M059J (cell line): ENCODE measurements at regions not wholly inside any gene's neighbourhood (a gene's known extent, or its start where the extent isn't known, plus 50 kb on each side); places are given as distances from the start of the nearest gene placed in this dataset.

ENCODE experiments used
- DNase-seq: peaks from one replicate; pipeline ENCODE4 v3.0.0-alpha.2; 2012; ENCODE audit warnings: low read depth

DNA sequence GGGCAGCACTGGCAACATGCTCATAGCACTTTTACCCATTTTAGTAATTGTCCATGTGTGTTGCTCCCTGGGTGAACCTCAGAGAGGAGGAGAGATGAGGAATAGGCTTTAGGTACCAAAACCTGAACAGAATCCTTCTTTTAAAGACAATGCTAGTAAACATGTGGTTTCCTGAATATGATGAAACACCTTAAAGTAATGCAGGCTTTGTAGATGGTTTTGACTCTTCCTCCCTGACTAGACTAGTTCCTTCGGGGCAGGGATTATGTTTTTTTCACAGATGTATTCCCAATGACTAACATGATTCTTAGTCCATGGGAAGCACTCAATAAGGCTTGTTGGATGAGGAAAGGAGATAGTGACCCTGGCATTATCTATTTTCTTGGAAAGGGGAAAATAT is 367.6 kb upstream of the JAG1 start:
- DNase-seq: peak; percentile 89

DNA sequence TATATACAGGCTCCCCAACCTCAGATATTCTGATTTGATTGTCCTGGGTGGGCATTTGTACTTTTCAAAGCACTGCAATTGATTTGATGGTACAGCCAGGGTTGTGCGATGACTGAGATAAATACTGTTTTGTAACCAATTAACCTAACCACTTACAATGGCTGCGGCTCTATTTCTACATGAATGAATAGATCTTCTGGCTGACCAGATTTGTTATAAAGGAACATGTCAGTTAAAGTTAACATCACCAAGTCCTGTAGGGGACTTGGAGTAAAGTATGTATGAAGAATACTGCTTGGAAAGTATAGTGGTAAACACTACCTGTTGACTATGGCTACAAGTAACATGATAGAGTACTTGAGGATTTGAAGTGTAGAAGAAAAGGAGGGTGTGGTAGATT is 369.2 kb upstream of the JAG1 start:
- DNase-seq: no peak

DNA sequence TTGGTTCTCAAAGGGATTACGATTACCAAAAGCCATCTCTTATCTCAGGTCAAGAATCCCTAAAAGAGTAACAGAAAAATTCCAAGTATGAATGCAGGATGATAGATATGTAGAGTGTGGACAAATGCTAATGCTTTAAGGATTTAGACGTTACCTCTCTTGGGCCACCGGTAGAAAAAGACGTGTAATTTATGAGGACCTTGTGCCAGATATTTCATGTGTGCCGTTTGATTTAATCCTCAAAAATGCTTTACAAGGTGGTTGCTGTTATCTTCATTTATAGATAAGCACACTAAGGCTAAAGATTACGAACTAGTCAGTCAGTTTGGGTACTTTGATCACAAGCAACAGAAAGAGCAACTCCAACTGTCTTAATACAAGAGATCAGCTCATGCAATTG is 370.8 kb upstream of the JAG1 start:
- no peak for DNase-seq

DNA sequence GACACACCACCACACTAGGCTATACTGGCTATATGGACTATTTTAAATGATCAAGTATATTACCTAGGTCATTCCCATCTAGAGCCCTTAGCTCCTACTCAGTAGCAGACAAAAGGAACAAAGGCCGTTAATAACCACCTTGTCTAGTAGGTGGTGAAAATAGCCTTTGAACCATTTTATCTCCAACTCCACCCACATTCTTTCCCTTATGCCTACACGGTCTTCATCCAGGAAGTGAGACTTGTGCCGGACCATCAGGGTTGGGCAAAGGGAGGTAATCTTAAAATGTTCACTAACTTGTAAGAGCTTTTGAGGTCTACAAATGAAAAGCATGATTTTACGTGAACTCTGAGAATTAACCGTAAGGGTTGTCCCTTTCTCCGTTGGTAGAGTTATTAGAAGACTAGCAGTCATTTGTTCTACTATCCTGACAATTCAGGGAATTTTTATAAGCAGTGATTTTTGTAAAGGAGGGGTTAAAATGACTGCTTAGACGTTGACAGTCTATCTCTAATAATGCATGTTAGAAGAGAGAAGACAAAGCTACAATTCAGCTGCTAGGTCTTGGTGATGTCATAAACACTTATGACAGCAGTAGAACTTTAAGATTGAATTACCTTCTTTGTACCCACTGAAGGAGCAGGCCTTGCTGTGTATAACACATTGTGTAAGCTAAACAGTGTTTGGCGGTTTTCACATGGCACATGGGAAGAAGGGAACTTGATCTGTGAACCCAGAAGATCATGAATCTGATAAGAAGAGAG is 371.8 kb upstream of the JAG1 start:
- no peak for DNase-seq

DNA sequence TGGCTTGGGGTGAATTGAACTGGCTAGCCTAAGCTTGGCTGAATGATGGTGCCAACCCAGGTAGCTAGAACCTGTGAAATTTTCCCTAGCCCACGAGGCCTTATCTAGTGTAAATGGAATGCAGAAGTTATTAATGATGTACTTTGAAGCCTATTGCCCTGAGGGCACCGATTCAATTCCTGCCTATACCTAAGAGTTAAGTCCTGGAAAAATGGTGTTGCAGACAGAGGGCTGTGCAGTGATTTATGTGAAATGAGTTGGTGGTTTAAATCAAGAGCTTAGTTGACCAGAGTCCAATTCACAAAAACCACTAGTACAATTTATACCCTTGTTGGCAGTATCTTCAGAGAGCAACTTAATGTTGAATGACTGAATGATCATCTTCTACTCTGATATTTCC is 373.8 kb upstream of the JAG1 start:
- DNase-seq: peak; percentile 99

DNA sequence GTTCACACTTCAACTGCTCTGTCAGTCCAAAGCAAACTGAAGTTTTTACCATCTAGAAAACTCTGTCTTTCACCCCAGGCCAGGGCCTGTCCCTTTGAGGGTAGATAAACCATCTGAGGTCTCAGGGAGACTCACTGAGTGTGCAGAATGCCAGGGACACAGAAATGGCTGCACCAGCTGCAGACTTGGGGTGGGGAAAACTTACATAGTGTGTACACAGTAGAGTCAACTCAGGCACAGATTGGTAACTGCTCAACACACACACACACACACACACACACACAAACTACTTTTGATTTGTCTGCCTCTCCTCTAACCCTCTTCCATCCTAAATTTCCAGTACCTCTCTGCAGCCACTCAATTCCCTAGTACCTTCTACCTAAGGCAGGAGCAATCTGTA is 374.9 kb upstream of the JAG1 start:
- DNase-seq: no peak

DNA sequence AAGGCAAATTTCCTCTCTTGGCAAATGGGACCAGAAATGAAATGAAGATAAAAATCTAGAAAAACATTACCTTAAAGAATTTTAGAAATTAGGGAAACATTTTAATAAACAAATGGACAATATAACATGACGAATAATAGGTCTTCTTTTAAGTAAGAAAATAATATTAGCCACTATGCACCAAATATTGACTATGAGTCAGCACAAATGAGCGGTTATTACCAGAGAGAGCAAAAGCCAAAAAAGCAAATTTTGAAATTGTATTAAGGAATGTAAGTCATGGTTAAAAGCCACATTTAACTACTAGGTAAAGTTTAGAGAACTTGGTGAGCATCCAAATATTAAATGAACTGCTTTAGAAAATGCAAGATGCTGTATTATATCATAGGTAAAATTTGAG is 376.6 kb upstream of the JAG1 start:
- no peak for DNase-seq

DNA sequence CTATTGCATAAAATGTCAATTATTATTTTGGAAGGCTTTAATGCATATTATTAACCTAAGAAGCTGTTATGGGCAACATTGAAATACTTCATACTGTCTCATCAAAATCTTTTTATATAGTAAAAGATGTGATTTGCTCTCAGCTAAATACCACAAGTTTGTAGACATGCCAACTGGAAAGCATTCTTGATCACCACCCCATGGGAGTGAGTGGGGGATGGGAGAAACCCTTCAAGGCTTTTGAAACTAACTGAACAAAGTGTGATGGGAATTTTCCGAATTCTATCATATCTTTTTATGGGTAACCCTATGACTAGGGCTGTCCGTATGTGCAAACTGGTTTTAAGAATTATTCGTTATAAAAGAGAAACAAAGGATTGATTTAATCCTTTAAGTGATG is 377.3 kb upstream of the JAG1 start:
- peak; percentile 14 for DNase-seq

DNA sequence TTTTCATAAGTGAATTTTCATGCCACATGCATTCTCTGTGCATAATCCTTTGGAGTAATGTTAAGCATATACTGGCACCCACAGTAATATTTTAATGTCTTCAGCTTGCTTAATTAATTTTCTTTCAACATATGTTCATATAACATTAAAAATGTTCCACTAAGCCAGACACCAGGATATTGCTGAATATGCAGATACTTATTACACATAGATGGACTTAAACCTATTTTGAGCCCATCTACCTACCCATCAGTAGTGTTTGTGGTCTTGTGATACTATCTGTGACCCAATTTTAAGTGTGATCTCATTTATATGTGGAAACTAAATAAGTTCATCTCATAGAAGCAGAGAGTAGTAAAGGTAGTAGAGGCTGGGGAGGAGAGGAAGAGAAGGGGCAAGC is 379.5 kb upstream of the JAG1 start:
- no peak for DNase-seq

DNA sequence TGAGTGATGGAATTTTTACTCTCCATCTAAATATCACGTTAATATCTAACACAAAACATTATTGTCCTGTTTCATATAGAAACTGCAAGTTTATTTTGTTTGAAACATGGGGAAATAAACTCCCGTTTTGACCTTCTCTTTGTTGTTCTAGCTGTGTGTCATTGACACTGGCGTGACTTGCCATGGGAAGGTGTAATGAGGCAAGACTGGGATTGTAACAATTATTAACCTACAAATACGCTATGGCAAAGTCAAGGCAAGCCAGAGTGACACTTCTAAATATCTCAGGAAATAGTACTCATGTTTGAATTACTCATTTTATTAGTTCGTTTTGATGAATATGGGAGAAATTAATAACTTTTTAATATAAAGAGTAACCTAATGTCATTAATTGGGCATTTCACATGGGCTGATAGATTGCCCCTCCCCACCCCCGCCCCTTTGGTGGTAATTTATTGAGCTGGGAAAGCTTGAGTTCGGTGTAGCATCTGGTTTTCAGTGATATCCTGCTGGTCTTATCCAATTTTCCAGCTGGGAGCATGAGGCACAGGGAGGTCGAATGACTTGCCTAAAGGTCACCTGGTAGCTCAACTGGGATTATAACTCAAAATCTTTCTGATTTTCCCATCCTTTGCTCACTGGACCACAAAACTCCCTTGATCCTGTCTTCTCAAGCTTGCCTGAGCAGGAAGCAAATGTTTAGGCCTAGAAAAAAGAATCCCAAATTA is 380.6 kb upstream of the JAG1 start:
- DNase-seq: no peak

DNA sequence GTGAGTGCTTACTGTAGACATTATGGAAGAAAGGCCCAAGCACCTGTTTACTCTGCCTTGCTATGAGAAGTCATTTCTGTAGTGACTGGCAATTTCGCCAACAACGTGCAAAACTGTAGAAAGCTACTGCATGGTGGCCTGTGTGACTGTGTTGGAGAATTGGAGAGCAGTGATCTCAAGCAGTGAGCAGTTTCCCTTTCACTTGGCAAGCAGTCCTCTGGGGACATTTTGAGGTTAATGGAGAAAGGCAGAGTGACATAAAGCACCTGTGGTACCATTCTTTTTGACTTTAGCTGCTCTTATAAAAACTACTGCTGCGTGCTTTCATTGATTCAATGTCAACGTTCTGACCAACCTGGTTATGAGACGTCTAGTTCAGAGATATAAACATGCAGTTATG is 382.6 kb upstream of the JAG1 start:
- DNase-seq: no peak

DNA sequence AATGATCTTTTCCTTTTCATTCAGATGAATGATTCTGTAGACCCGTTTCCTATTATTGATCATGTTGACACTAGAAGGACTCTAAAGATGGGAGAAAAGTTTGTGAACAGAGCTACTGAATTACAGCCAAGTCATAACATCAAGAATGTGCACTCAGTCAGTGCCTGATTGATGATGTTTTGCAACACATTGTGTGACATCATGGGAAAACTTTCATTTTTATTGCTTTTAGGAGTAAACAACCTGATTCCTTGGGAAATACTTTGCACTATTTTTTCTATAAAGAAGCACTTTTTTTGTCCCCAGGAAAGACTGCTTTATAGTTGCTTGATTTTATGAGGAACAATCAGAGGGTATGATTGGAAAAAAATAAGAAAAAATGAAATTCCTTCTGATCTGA is 383.8 kb upstream of the JAG1 start:
- peak; percentile 50 for DNase-seq

DNA sequence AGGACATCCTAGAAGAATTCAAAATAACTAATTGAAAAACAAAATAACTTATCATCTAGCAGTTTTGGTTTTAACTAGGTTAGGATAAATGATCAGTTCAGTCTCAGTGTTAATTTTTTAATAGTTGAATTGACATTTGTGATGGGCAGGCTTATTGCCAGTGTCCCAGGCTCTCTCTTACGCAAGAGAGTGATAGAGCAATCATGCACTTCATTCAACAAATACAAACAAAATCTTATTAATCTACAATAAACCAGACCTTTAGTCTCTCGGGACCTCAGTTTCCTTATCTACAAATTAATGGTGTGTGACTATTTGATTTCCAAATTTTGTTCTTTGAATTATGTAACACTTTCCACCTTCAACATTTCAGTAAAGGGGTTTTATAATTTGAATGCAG is 385.9 kb upstream of the JAG1 start:
- DNase-seq: no peak

DNA sequence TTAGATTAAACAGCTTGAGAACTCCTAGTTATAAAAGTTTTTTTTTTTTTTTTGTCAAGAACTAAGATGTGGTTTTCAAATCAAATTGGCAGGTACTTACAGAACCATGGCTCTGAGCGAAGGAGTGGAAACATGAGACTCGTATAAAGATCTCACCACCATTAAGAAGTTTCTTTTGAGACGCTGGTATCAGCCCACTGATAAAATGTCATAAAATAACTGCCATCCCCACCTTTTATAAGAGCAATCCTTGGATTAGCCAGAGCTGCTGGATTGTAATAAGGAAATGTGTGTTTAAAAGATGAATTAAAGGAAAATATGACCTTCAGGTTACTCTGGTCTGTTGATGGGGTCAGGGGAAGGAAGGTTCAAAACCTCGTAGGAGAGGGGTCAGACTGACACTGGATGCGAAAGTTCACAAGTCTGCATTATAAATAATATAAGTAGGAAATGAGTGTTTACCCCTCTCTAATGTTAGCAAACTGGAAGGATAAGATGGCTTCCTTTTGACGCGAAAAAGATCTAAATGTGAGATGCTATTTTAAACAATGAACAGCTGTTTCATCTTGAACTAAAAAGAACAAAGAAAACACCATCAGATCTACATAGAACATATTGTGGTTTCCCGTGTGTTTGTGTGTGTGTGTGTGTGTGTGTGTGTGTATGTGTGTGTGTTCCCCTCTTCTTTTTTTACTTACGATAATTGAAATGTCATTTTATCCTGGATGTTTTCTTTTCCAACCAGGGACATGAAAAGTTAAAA is 386.8 kb upstream of the JAG1 start:
- no peak for DNase-seq

DNA sequence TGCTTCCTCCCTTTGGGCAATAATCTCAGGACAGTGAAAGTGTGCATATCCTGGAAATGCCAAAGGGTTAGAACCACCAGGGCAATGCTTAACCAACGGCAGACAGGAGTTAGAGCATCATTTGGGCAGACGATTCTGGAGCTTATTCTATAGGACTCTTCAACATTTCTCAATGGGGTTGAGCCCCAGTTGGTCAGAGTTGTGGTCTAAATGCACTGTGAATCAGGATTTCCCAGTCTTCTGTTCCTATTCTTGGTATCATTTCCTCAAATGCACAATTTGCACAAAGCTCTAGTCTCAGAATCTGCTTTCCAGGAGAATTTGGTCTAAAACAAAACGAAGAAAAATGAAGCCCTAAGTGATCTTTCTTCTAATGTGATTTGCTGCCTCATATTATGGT is 389.6 kb upstream of the JAG1 start:
- DNase-seq: no peak

DNA sequence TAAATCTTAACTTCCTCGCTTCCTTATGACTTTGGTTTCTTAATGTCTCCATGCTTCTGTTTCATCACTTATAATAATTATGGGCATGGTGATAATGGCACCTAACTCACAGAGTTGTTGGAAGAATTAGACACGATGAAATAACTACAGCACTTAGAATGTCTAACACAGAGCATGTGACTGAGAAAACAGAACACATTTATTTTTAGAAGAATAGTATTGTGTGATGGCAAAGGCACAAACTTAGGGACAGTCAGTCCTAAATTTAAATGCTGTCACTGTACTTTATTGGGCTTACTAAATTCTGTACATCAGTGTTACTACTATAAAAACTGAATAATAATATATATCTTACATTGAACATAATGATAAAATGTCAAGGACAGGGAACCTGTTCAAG is 391.1 kb upstream of the JAG1 start:
- DNase-seq: no peak

DNA sequence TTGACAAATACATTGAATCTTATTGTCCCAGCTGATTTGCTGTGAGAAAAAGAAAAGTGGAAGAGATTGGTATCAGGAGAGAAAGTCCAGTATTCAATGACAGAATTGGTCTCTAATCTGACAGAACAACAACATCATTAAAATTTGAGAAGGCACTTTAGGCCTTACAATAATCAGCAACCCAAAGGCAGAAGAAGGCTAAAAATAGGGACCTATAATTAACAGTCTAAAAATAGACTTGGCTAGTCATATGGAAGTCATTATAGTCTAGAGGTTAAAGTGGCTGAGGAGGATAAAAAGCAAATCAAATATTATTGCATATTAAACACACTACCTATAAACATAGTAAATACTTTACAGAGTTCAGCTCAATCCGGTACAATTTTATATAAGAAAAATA is 393.6 kb upstream of the JAG1 start:
- DNase-seq: no peak

DNA sequence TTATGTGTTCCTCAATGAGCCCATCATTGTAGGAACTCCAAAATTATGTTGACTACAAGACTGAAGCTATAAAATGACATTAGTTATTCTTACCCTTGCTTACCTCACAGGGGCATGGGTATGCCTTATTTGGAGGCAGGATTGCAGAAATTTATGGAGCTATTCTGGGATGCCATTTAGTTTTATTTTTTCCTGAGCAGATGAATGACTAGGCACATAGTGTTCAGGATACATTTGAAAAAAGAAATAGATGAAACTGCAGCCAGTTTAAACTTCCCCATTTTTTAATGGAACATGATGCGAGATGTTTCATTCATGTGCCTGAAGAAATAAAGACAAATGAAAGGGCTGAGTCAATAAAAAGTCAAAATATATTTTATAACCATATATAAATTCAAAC is 399.2 kb upstream of the JAG1 start:
- no peak for DNase-seq

DNA sequence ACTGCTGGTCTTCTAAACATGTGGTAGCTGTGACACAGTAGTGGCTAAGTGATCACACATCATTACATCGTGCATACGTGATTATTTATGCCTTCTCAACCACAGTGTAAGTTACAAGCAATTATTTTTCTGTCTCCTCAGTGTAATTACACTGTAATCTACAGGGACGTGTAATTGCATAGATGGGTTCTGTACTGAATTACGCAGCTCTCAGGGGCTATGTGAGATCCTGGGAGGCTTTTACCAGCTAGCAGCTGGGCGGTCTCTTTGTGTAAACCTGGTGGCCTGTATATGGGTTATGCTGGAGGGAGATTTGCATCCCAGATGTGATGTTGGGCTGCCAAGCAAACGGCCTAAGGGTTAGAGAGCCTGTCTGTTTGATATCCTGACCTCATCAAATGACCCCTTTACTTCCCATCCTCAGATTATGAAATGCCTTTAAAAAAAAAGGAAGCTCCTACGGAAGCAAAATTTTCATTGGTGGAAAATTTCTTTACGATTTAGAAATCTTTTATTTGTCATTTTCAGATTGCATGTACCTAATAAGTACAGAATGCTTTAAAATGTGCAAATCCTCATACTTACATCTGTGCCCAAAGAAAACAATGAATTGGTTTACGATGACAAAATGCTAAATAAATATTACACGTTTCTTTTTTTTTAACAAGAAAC is 402.8 kb upstream of the JAG1 start:
- DNase-seq: no peak

DNA sequence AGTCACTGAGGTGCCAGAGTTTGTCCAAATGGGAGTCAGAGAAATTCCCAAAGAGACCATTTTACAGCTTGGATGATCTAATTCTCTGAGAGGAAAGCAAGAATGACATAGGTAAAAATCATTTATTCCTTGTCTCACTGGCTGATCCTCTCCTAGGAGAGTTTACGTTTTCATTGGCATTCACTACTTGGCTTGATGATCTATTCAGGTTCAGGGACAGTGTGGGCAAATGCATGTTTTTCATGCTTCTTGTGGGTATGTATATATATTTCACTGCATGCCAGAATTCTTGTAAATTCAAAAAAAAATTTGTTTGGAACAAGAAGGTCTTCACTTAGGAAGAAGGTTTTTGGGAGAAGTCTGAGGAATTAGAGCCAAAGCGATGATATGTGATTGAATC is 403.4 kb upstream of the JAG1 start:
- no peak for DNase-seq

DNA sequence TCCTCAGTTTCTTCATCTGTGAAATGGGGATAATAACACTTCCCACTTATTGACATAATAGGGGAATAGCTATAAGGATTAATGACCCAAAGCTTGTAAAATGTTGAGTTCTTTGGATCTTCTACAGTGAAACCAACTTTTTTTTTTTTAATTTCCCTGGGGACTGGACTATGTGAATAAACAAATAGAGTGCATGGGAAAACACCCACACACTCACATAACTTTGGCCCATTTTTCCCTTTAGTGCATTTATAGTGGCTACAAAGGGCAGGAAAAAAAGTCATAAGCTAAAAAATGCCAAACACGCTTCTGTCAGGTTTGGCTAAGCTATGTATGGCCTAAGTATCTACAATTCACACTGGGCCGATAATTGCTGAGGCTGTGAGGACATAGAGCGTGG is 406.2 kb upstream of the JAG1 start:
- no peak for DNase-seq

DNA sequence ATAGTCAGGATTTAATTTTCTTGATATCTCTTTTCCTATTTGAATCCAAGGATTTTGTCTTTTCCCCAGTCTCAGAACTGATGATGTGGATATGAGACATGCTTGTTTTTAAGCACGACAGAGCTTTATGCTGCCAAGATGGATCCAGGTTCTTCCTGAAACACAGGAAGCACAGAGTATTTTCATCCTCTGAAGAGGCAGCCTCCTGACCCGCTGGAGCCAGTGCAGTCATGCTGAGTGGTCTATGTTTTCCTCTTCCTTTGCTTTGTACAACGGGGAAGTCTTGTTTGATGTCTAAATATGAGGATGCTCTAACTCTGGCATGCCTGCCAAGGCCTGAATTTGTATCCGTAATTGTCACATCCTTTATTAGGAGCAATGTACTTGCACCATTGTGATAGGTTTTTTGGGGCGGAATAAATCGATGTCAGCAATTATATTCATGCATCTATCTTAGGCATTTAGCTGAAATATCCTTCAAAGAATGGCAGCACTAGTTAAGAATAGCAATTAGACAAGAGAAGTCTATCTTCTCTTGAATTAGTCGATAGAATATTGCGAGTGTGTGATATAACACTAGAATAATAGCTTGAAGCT is 407.1 kb upstream of the JAG1 start:
- no peak for DNase-seq
